HFFc6 (cell line): ENCODE measurements at regions not wholly inside any gene's neighbourhood (a gene's known extent, or its start where the extent isn't known, plus 50 kb on each side); places are given as distances from the start of the nearest gene placed in this dataset.

Experiments used
- DNase-seq: peaks from one replicate; pipeline ENCODE4 v3.0.0-alpha.2; 2018
- H3K27ac Mint-ChIP-seq: 2 replicates; pipeline ENCODE4 v1.8.0; 2020; ENCODE audit warnings: mild to moderate bottlenecking, mixed read lengths
- H3K27me3 Mint-ChIP-seq: 2 replicates; pipeline ENCODE4 v1.8.0; 2021; ENCODE audit warnings: mild to moderate bottlenecking, moderate library complexity, mixed read lengths; ENCODE audit not compliant: insufficient read depth
- H3K36me3 Mint-ChIP-seq: 2 replicates; pipeline ENCODE4 v1.8.0; 2021; ENCODE audit warnings: low read depth, mixed read lengths
- H3K4me1 Mint-ChIP-seq: 2 replicates; pipeline ENCODE4 v1.8.0; 2020; ENCODE audit warnings: low read depth, mixed read lengths
- H3K4me3 Mint-ChIP-seq: 2 replicates; pipeline ENCODE4 v1.8.0; 2020; ENCODE audit warnings: mild to moderate bottlenecking, moderate library complexity, mixed read lengths
- H3K9me3 Mint-ChIP-seq: 2 replicates; pipeline ENCODE4 v1.8.0; 2020; ENCODE audit warnings: mild to moderate bottlenecking, mixed read lengths
- TF ChIP-seq, protein P1 (sequence below): fragments of 200-600 bp; sonication (generic); IDR thresholded peaks from 2 replicates; pipeline ENCODE4 v1.5.0; 2021; ENCODE audit warnings: antibody characterized with exemption, mild to moderate bottlenecking

DNA sequence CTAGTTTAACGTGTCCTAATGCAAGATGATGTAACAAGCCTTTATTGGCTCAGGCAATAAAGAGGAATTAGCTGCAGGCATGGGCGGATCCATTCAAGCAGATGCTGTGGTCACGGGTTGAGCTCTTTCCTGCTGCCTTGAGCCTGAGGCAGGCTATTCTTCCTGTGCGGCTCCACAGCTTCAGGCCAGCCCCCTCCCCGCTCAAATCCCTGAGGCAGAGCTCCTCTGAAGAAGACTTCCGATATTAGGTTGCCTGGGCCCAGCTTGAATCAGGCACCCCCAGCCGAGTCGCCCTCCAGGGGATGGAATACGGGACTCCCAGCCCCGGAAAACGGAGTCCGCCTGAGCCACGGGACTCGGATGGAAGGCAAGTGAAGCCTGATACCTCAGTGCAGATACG lies 95.0 kb upstream of the RUFY1 start:
- H3K4me3 Mint-ChIP-seq, result no peak overlapping the region
- TF ChIP-seq, protein P1, sequence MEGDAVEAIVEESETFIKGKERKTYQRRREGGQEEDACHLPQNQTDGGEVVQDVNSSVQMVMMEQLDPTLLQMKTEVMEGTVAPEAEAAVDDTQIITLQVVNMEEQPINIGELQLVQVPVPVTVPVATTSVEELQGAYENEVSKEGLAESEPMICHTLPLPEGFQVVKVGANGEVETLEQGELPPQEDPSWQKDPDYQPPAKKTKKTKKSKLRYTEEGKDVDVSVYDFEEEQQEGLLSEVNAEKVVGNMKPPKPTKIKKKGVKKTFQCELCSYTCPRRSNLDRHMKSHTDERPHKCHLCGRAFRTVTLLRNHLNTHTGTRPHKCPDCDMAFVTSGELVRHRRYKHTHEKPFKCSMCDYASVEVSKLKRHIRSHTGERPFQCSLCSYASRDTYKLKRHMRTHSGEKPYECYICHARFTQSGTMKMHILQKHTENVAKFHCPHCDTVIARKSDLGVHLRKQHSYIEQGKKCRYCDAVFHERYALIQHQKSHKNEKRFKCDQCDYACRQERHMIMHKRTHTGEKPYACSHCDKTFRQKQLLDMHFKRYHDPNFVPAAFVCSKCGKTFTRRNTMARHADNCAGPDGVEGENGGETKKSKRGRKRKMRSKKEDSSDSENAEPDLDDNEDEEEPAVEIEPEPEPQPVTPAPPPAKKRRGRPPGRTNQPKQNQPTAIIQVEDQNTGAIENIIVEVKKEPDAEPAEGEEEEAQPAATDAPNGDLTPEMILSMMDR, result no peak
- H3K36me3 Mint-ChIP-seq, result peaks cover 4% of the 10 kb centered on the region
- H3K9me3 Mint-ChIP-seq, result peaks cover 17% of the 10 kb centered on the region
- no peaks in the 10 kb centered on the region for H3K4me1 Mint-ChIP-seq
- no peak for DNase-seq
- no peak overlapping the region for H3K27ac Mint-ChIP-seq
- H3K27me3 Mint-ChIP-seq, result peaks cover 24% of the 10 kb centered on the region

DNA sequence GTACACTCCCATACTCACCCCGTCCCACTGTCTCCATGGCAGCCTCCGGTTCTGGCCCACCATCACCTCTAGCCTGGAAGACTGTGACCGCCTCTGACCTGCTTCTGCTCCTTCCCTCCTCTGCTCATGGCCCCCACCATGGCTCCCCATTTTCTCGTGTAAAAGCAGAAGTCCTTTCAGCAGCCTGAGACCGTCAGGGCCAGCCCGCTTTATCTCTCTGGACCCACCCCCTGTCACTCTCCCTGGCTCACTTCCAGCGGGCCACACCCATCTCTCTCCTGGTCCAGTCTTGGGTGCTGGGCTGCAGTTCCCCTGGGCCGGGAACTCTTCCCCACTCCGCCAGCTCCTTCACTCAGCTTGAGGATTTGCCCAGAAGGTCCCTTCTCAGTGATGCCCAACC lies 96.0 kb upstream of the RUFY1 start:
- TF ChIP-seq, protein P1, result no peak
- Mint-ChIP-seq H3K4me3 (no peak overlapping the region), H3K27me3 (peaks cover 23% of the 10 kb centered on the region), H3K9me3 (peaks cover 26% of the 10 kb centered on the region), H3K4me1 (no peaks in the 10 kb centered on the region), H3K27ac (no peak overlapping the region), H3K36me3 (peaks cover 4% of the 10 kb centered on the region)
- no peak for DNase-seq

DNA sequence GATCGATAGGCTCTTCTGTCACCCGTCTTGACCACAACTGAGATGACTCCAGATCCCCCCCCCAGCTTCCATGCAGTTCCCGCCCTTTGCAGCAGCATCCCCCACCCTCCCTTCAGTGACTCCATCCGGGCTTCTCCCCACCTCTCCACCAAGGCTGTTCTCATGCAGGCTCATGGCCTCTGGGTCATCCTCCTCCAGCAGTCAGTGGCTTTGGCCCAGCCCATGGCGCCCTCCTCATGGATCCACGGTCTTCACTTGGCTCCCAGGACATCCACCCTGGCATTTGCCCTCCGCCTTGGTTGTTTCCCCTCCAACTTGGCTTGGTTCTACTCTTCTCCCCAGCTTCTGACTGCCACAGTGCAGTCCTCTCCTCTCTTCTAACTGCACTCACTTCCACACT lies 96.7 kb upstream of the RUFY1 start:
- Mint-ChIP-seq H3K4me1 (no peaks in the 10 kb centered on the region), H3K4me3 (no peak overlapping the region), H3K9me3 (peaks cover 29% of the 10 kb centered on the region), H3K27me3 (peaks cover 21% of the 10 kb centered on the region), H3K36me3 (peaks cover 8% of the 10 kb centered on the region), H3K27ac (no peak overlapping the region)
- TF ChIP-seq, protein P1, result no peak
- no peak for DNase-seq

DNA sequence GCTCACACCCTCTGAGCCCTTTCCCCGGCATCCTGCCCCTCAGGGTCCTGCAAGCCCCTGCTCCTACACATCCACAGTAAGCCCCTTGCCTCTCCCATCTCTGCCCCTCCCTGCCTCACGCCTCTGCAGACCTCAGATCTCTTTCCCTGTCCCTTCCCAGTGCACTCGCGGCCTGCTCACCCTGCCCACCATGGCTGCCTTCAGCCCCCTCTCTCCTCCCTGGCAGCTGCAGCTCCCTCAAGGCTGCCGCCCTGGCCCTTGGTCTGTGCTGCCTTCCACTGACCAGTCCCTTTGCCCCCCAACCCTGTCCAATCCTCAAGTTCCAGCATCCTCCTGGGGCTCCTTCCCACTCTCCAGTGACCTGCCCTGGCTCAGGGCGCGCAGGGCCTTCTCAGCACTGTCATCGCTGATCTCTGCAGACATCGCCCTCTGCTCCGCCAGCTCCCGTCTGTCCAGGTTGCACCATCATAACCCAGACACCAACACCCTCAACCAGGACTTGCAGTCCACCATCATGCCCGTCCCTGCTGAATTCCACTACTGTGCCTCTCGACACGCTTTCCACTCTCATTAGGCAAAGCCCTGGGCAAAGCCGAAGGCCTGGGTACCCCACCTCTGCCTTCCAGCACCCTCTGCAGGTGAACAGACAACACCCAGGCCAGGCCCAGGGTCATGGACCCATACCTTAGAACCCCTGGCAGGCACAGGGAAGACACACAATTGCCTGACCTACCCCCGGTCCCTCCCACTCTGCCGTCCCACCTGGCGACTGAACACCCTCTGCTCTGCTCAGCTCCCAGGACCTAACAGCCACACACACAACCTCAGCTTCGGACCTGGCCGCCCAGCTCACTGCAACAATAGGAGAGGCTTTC lies 97.8 kb upstream of the RUFY1 start:
- no peak for DNase-seq
- TF ChIP-seq, protein P1, result no peak
- Mint-ChIP-seq H3K27ac (no peak overlapping the region), H3K4me3 (no peak overlapping the region), H3K27me3 (peaks cover 18% of the 10 kb centered on the region), H3K9me3 (peaks cover 27% of the 10 kb centered on the region), H3K4me1 (no peaks in the 10 kb centered on the region), H3K36me3 (peaks cover 6% of the 10 kb centered on the region)

DNA sequence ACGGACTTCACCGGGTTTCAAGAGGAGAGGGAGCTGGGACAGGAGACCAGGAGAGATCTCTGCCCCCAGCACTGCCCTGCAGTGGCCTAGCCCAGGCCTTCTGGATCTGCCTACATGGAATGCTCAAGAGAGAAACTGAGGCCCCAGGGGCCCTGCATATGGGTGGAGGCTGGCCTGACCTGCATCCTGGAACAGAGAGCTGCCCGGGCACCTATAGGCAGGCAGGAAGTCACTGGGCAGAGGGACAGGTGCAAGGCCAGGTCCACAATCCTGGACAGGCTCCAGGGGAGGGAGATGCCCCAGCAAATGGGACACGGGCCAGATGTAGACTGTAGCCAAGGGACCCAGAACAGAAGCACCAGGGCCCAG lies 98.5 kb upstream of the RUFY1 start:
- Mint-ChIP-seq H3K4me3 (no peak overlapping the region), H3K9me3 (peaks cover 25% of the 10 kb centered on the region), H3K4me1 (no peaks in the 10 kb centered on the region), H3K36me3 (peaks cover 4% of the 10 kb centered on the region), H3K27me3 (peaks cover 18% of the 10 kb centered on the region), H3K27ac (no peak overlapping the region)
- TF ChIP-seq, protein P1, result no peak
- DNase-seq, result no peak
